Parathyroid adenoma (tissue), 2 donors: ENCODE measurements at regions not wholly inside any gene's neighbourhood (a gene's known extent, or its start where the extent isn't known, plus 50 kb on each side); places are given as distances from the start of the nearest gene placed in this dataset.
"Not testable (repeated sequence)": the region's sequence is repeated elsewhere in the genome, so short reads cannot be mapped to it uniquely, and the experiment has no call there.

Source experiments
- H2AFZ ChIP-seq: fragments of 300-600 bp; sonication (generic); one replicate; pipeline ENCODE4 v1.7.0; 2017; ENCODE audit warnings: antibody characterized with exemption, mild to moderate bottlenecking
- H3K27ac ChIP-seq: fragments of 300-600 bp; sonication (generic); one replicate; pipeline ENCODE4 v1.7.0; 2017
- H3K27me3 ChIP-seq: fragments of 300-600 bp; sonication (generic); one replicate; pipeline ENCODE4 v1.7.0; 2017; ENCODE audit warnings: low read length; ENCODE audit not compliant: control insufficient read depth, insufficient read depth
- H3K36me3 ChIP-seq: fragments of 300-600 bp; sonication (generic); one replicate; pipeline ENCODE4 v1.7.0; 2017; ENCODE audit warnings: low read length; ENCODE audit not compliant: control insufficient read depth, insufficient read depth
- H3K4me1 ChIP-seq: fragments of 300-600 bp; sonication (generic); one replicate; pipeline ENCODE4 v1.7.0; 2017; ENCODE audit warnings: control low read depth
- H3K4me2 ChIP-seq: fragments of 300-600 bp; sonication (generic); one replicate; pipeline ENCODE4 v1.7.0; 2017; ENCODE audit warnings: low read length
- H3K4me3 ChIP-seq: fragments of 300-600 bp; sonication (generic); one replicate; pipeline ENCODE4 v1.7.0; 2017; ENCODE audit warnings: low read depth, low read length
- H3K79me2 ChIP-seq: fragments of 300-600 bp; sonication (generic); one replicate; pipeline ENCODE4 v1.7.0; 2017; ENCODE audit warnings: control low read depth
- H3K9ac ChIP-seq: fragments of 300-600 bp; sonication (generic); one replicate; pipeline ENCODE4 v1.7.0; 2017; ENCODE audit warnings: mild to moderate bottlenecking
- H3K9me3 ChIP-seq: fragments of 300-600 bp; sonication (generic); one replicate; pipeline ENCODE4 v1.7.0; 2017; ENCODE audit warnings: low read length; ENCODE audit not compliant: control insufficient read depth
- CTCF ChIP-seq: fragments of 300-600 bp; sonication (generic); IDR thresholded peaks from one replicate; pipeline ENCODE4 v1.7.0; 2017; ENCODE audit warnings: antibody characterized with exemption, mild to moderate bottlenecking
- donor health status: primary hyperparathyroidism.

- no peaks in the 10 kb centered on the region for H3K9me3 ChIP-seq
- TF ChIP-seq CTCF = no peak
Observed at GRCh38 chr2:58334414-58334813, 93.3 kb upstream of the FANCL start.

GRCh38 chr2:58325296-58325895 is 84.3 kb upstream of the FANCL start:
- H3K9ac ChIP-seq, H3K27me3 ChIP-seq, H3K4me1 ChIP-seq, H3K36me3 ChIP-seq, H3K4me3 ChIP-seq, H3K79me2 ChIP-seq, H2AFZ ChIP-seq, H3K27ac ChIP-seq, H3K4me2 ChIP-seq, H3K9me3 ChIP-seq: not testable (repeated sequence)

More at GRCh38 chr2:58334414-58334813, 93.3 kb upstream of the FANCL start:
- Histone ChIP-seq H2AFZ (no peak overlapping the region), H3K79me2 (no peaks in the 10 kb centered on the region), H3K4me2 (no peak overlapping the region), H3K27me3 (no peaks in the 10 kb centered on the region), H3K4me1 (no peaks in the 10 kb centered on the region), H3K9ac (no peak overlapping the region), H3K36me3 (no peaks in the 10 kb centered on the region), H3K27ac (no peak overlapping the region), H3K4me3 (no peak overlapping the region)

- H3K4me3 ChIP-seq = no peak overlapping the region
- no peak overlapping the region for H3K4me2 ChIP-seq
- H3K9me3 ChIP-seq = no peaks in the 10 kb centered on the region
- no peaks in the 10 kb centered on the region for H3K36me3 ChIP-seq
- no peak for TF ChIP-seq CTCF
- H3K4me1 ChIP-seq = no peaks in the 10 kb centered on the region
- no peaks in the 10 kb centered on the region for H3K27me3 ChIP-seq
- H3K27ac ChIP-seq = no peak overlapping the region
- H2AFZ ChIP-seq = no peak overlapping the region
- no peaks in the 10 kb centered on the region for H3K79me2 ChIP-seq
- H3K9ac ChIP-seq = no peak overlapping the region
Observed at GRCh38 chr2:58319481-58319880, 78.4 kb upstream of the FANCL start.

- not testable (repeated sequence) for H3K4me1 ChIP-seq, H2AFZ ChIP-seq, H3K27ac ChIP-seq, H3K36me3 ChIP-seq, H3K9ac ChIP-seq, H3K4me3 ChIP-seq, H3K9me3 ChIP-seq, H3K4me2 ChIP-seq, H3K79me2 ChIP-seq, H3K27me3 ChIP-seq
Observed at GRCh38 chr2:58318949-58319348, 77.8 kb upstream of the FANCL start.

GRCh38 chr2:58313926-58314325 is 72.8 kb upstream of the FANCL start:
- no peak overlapping the region for H3K4me3 ChIP-seq
- no peak overlapping the region for H3K4me2 ChIP-seq
- no peak for TF ChIP-seq CTCF

GRCh38 chr2:58308435-58308834 is 67.3 kb upstream of the FANCL start:
- no peak overlapping the region for H2AFZ ChIP-seq
- no peaks in the 10 kb centered on the region for H3K4me1 ChIP-seq
- no peak overlapping the region for H3K9ac ChIP-seq
- TF ChIP-seq CTCF = no peak
- no peaks in the 10 kb centered on the region for H3K36me3 ChIP-seq
- H3K4me2 ChIP-seq = no peak overlapping the region
- H3K27ac ChIP-seq = no peak overlapping the region
- no peaks in the 10 kb centered on the region for H3K27me3 ChIP-seq
- no peak overlapping the region for H3K4me3 ChIP-seq
- no peaks in the 10 kb centered on the region for H3K9me3 ChIP-seq
- no peaks in the 10 kb centered on the region for H3K79me2 ChIP-seq

More at GRCh38 chr2:58313926-58314325, 72.8 kb upstream of the FANCL start:
- no peak overlapping the region for H2AFZ ChIP-seq
- no peaks in the 10 kb centered on the region for H3K36me3 ChIP-seq
- no peak overlapping the region for H3K27ac ChIP-seq
- no peak overlapping the region for H3K9ac ChIP-seq
- no peaks in the 10 kb centered on the region for H3K27me3 ChIP-seq
- H3K4me1 ChIP-seq = no peaks in the 10 kb centered on the region
- no peaks in the 10 kb centered on the region for H3K79me2 ChIP-seq
- no peaks in the 10 kb centered on the region for H3K9me3 ChIP-seq
